Hindlimb muscle (tissue), 1 donor: ENCODE measurements at regions not wholly inside any gene's neighbourhood (a gene's known extent, or its start where the extent isn't known, plus 50 kb on each side); places are given as distances from the start of the nearest gene placed in this dataset.
A peak's percentile ranks its signal among the peaks of the same experiment; 100 is the strongest.
"Not testable (repeated sequence)": the region's sequence is repeated elsewhere in the genome, so short reads cannot be mapped to it uniquely, and the experiment has no call there.

Experiments used
- DNase-seq: peaks from one replicate; pipeline ENCODE4 v3.0.0-alpha.2; 2013

GRCh38 chr2:175755656-175756386 is 246.2 kb downstream of the LNPK start:
- no peak for DNase-seq

GRCh38 chr2:175755169-175755568 is 246.9 kb downstream of the LNPK start:
- DNase-seq, result no peak

DNA sequence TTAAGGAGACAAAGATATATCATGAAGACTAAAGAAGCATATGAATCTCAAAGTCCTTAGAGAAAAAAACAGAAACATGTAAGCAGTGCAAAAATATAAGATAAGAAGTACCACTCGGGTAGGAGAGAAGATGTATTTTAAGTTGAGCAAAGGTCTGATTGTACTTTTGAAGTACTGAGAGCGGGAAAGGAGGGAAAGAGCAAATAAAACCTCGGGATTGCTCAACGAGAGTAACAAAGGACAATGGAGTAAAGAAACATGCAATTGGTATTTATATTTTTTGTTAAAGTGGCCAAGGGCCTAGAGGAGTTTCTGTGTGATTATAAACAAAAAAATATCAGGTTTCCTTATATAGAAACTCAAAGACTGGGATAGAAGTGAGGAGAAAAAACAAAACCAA is 251.9 kb downstream of the LNPK start:
- no peak for DNase-seq

GRCh38 chr2:175745911-175746310 is 256.2 kb downstream of the LNPK start:
- DNase-seq, result no peak

- no peak for DNase-seq
These were observed 258.1 kb downstream of the LNPK start for GRCh38 chr2:175744000-175744399.

DNA sequence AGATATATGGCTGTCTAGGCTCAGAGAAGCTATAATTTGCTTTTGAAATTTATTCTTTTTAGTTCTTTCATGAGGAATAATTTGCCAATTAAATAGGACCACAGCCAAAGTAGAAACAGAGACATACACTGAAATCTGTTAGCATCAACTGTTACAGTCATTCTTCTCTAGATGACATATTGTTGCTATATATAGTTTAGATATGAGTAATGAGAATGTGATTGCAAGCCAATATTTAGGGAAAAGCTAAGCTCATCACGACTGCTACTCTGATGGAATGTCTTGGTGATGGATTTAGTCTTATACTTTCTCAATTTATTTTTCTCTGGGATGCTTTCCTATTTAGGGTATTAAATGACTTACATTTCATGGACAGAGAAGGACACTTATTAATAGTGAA is 259.1 kb downstream of the LNPK start:
- DNase-seq, result no peak

GRCh38 chr2:175742367-175742766 is 259.7 kb downstream of the LNPK start:
- no peak for DNase-seq

DNA sequence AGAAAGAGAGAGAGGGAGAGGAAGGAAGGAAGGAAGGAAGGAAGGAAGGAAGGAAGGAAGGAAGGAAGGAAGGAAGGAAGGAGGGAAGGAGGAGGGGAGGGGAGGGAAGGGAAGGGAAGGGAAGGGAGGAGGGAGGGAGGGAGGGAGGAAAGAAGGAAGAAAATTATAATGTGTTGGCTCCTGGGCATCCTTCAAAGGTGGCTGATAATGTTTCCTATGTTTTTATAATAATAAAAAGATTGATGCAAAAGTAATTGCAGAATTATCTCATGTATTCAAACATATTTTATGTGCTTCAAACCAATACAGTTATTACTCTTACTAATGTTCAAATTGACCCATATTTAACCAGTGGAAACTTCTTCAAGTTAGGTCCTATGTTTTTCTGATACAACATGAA is 260.9 kb downstream of the LNPK start:
- DNase-seq, result no peak

DNA sequence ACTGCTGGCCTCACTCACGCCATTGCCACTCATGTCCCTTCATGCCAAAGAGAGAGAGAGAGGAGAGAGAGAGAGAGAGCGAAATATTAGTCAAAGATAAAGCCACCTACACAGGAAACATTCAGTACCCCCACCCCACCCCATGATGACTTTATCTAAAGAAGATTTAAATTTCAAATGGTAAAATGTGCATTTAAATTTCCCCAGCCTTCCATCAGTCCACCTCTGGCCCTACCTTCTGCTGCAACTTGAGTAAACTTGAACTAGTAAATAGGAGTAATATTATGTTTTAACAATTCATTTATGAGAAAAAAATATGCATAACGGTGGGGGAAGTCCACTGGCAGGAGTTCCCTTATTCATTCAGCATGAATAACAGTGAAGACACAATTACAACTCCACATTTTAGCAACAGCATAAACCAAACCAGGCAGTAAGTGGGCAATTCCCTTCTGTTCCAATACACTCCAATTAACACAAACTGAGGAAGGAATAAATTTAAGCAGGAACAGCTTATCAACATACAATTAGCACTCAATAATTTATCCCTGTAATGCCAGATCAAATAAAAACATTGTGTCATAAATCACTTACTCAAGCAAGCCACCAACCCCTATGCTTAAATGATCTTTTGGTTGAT is 264.2 kb downstream of the LNPK start:
- no peak for DNase-seq

- DNase-seq, result no peak
These were observed 267.4 kb downstream of the LNPK start for GRCh38 chr2:175734686-175735085.

DNA sequence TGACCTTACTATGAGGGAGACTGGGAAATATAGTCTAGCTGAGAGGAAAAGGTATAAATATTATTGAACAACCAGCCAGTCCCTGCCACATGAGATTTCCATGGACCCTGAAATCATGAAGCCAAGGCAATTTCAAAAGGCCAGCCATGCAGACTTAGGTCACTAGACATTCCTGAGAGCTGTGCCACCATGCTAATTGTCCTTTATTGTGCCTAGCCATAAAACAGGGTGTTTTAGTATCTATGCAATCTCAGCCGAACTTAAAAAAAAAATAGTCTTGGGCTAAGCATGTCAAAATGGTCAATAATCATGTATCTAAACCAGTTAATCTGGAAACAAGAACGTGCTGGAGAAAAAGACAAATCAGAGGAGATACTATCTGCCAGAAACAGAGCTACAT is 269.5 kb downstream of the LNPK start:
- DNase-seq, result no peak

- no peak for DNase-seq
These were observed 272.0 kb downstream of the LNPK start for GRCh38 chr2:175730050-175730449.

GRCh38 chr2:175729049-175729706 is 272.9 kb downstream of the LNPK start:
- DNase-seq, result no peak

DNA sequence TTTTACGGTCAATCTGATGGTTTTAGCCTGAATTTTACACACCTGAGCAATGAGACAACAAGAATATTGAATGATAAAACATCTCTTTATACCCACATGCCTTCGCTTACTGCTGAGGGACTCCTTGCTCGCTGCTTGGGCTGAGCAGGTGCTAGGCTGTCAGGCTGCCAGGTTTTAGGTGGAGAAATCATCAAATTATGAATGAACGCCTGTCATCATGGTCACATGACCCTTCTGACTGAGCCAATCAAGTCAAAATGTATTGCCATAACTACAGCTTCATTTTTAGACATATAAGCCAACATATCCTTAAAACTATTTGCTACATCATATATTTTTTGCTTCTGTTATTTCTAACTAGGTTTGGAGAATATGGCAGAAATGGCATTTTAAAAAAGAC is 274.0 kb downstream of the LNPK start:
- no peak for DNase-seq

DNA sequence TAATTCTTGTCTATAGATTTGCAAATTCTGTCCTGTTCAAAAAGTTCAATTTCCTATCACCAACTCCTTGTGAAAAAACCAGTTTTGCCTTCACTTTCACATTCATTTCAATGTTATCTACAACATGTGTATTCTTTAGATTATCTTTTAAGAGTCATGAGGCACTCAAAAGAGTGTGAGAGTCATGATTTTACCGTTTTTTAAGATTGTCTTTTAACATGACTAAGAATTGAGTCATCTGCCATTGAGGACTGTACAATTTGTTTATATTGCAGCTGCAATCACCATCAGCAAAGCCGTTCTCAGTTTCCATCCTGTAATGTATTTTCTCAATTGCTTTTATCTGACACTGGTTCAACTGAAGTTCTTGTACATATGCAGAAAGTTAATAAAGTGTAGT is 275.8 kb downstream of the LNPK start:
- DNase-seq, result no peak

- DNase-seq, result no peak
These were observed 292.8 kb downstream of the LNPK start for GRCh38 chr2:175709248-175709647.

DNA sequence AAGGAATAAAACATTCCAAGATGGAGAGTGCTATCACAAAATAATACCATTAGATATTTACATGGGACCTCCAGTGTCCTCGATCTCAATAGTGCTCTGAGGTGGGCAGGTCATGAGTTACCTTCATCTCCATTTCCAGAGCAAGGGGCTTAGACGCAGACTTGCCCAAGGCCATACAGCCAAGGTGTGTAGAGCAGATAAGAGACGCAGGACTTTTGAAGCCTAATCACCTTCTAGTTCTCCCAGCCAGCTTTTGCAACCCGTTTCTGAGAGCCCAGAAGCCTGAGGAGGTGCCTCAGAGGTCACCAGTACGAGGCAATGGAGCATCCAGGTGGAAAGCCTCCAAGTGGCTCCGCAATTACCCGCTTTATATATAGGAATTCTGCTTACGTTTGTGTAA is 294.7 kb downstream of the LNPK start:
- DNase-seq, result no peak

DNA sequence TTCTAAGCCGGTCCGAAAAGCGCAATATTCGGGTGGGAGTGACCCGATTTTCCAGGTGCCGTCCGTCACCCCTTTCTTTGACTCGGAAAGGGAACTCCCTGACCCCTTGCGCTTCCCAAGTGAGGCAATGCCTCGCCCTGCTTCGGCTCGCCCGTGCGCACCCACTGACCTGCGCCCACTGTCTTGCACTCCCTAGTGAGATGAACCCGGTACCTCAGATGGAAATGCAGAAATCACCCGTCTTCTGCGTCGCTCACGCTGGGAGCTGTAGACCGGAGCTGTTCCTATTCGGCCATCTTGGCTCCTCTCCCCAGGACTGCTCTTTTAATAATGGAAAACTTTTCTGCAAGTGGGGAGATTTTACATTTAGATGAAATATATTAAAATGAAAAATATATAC is 297.5 kb downstream of the LNPK start:
- not testable (repeated sequence) for DNase-seq

DNA sequence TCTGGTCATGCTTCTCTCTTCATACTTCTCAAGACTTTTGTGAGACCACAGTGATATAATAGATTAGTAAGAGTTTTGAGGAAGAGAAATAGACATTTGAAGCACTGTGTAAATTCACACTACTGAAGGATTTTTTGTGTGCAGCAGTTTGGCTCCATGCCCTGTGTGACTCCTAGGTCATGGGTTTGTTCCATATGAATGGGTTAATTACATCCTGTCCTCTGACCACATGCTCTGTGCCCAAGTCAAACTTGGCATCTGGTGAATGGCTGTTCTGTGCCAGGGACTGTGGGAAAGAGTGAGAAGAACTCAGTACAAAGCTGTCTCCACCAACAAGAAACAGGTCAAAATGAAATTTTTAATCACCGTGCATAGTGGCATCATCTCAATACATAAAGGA is 304.0 kb downstream of the LNPK start:
- no peak for DNase-seq

DNA sequence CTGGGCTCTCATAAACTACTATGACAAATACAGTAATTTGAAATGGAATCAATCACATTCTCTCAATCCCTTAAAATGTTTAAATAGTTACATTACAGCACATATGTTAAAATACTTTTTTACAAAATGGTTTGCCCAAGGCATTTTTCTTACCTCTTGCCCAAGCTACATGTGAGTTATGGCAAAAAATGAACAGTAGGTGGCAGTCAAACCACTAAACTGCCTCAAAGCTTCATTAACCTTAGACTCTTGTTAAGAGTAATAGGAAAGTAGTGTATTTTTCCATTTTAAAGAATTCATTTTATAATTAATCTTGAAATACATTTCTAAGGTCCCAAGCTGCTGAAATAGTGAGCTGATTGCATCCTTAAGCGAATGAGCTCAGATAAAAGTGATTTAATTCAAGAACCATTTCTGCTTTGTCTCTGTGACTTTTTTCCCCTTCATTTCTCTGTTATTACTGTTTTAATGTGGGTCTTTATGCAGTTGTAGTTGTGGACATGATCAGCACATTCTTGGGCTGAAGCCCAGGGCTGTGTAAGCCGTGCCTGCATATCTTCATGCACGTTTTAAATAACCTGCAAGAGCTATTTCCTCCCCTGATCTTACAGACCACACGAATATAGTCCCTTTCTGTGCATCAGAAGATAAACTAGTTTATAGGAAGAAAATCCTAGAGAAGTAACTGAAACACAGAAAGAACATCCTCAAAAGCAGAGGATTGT is 311.8 kb downstream of the LNPK start:
- peak; percentile 78 for DNase-seq

DNA sequence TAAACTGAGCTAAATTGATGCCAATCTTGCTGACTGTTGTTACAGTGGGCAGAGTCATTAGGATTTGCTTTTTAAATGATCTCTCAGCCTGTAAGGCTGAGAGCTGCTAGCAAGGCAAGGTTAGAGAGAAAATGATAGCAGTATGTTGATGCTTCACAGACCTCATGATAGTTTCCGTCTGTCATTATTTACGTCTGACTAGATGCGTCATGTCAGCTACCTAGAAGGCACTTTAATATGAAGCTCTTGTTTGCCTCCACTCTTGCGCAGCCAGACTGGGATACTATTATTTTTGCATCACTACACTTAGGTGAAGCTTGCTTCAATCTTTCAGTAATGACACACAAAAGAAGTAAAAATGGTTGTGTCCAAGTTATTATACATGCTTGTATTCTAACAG is 313.8 kb downstream of the LNPK start:
- DNase-seq, result no peak

- no peak for DNase-seq
These were observed 314.6 kb downstream of the LNPK start for GRCh38 chr2:175687465-175687864.

DNA sequence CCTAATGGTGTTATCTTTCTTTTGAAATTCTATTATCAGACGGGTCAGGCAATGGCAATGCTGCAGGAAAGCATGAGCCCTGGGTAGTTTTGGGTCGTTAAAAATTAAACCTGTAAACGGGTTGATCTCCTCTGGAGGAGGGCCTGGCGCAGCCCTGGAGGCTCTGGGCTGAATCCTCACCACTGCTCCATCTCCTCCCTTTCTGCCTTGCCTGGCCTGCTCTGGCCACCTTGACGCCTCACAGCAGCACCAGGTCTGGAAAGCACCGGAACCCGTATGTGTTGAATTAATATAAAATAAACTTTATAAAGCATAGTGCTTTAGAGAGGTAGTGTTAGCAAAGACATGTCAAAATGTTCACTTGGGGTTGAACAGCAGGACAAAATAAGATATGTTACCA is 316.1 kb downstream of the LNPK start:
- no peak for DNase-seq
